GM18867 (cell line): ENCODE measurements at regions not wholly inside any gene's neighbourhood (a gene's known extent, or its start where the extent isn't known, plus 50 kb on each side); places are given as distances from the start of the nearest gene placed in this dataset.

Experiments
- ATAC-seq: cut with Tn5 transposase; IDR thresholded peaks from one replicate; pipeline ENCODE4 v1.9.1; 2021; ENCODE audit warnings: mild to moderate bottlenecking, moderate library complexity; ENCODE audit not compliant: unreplicated experiment

- ATAC-seq = no peak
Observed at GRCh38 chr7:18445483-18445882, 50.1 kb upstream of the HDAC9 start.
